ENCODE measurements at regions not wholly inside any gene's neighbourhood (a gene's known extent, or its start where the extent isn't known, plus 50 kb on each side); places are given as distances from the start of the nearest gene placed in this dataset.

GRCh38 chr4:46441136-46441859, 51.4 kb upstream of the GABRA2 start:
- DNase-seq (ENCODE audit: low spot score), result no peak
- no peak for FAIRE-seq

All from urothelium cell line (cell line).